ENCODE measurements at regions not wholly inside any gene's neighbourhood (a gene's known extent, or its start where the extent isn't known, plus 50 kb on each side); places are given as distances from the start of the nearest gene placed in this dataset.

- ATAC-seq, result no peak
- Histone ChIP-seq H3K4me3 (replicated peaks in 1 of 2; ENCODE audit: low read depth in 1 of 2, low read length in 2 of 2) (no peak overlapping the region), H3K9ac (ENCODE audit: low read length) (no peak overlapping the region), H3K27ac (ENCODE audit: low read depth, low read length) (no peak overlapping the region), H3K4me2 (ENCODE audit: low read length) (no peak overlapping the region), H3K27me3 (ENCODE audit: insufficient read depth, low read length) (no peaks in the 10 kb centered on the region), H3K79me2 (ENCODE audit: insufficient read depth, low read length) (no peaks in the 10 kb centered on the region), H3K36me3 (ENCODE audit: control insufficient read depth in 1 of 2, insufficient read depth in 2 of 2, low read length in 2 of 2) (no peaks in the 10 kb centered on the region), H3K9me2 (ENCODE audit: insufficient read depth) (no peaks in the 10 kb centered on the region), H3K9me3 (ENCODE audit: control insufficient read depth in 1 of 2, insufficient read depth in 1 of 2, low read depth in 1 of 2, low read length in 2 of 2) (no peaks in the 10 kb centered on the region), H3K4me1 (ENCODE audit: control insufficient read depth in 1 of 2, insufficient read depth in 2 of 2, low read length in 2 of 2) (no peaks in the 10 kb centered on the region), H4K20me1 (ENCODE audit: insufficient read depth) (no peaks in the 10 kb centered on the region), H2AFZ (ENCODE audit: low read depth, low read length, poor library complexity, severe bottlenecking) (no peak overlapping the region)
- intact Hi-C loops (cut with micrococcal nuclease), result no loop called here
- CTCF ChIA-PET, result no interaction called here
- RAD21 ChIA-PET (ENCODE audit: low non-redundant PET in 1 of 2, low total read pairs in 2 of 2, uncharacterized antibody in 2 of 2, unreplicated experiment in 2 of 2), result no interaction called here
- DNase-seq (ENCODE audit: low read depth, low spot score), result no peak
- POLR2A ChIA-PET, result no interaction called here
- BruUV-seq (replicated peaks), result no TSS peak
- no peak for TF ChIP-seq CBX3 (IDR thresholded peaks at IDR 0.05; ENCODE audit: low read depth)
- TF ChIP-seq POLR2AphosphoS5 (IDR thresholded peaks at IDR 0.05; ENCODE audit: low read depth, low read length), result no peak
- no peak for TF ChIP-seq EZH2phosphoT487 (IDR thresholded peaks at IDR 0.05; ENCODE audit: borderline replicate concordance)
- TF ChIP-seq ZNF274 (IDR thresholded peaks at IDR 0.05; ENCODE audit: low read depth, low read length), result no peak
- TF ChIP-seq ELF1 (IDR thresholded peaks at IDR 0.05; ENCODE audit: borderline replicate concordance, low read depth), result no peak
- TF ChIP-seq SRF (IDR thresholded peaks at IDR 0.05; ENCODE audit: low read depth), result no peak
- no peak for TF ChIP-seq FOSL1 (IDR thresholded peaks at IDR 0.05; ENCODE audit: low read depth)
- no peak for TF ChIP-seq ZFX (IDR thresholded peaks at IDR 0.05)
- TF ChIP-seq, protein P1, sequence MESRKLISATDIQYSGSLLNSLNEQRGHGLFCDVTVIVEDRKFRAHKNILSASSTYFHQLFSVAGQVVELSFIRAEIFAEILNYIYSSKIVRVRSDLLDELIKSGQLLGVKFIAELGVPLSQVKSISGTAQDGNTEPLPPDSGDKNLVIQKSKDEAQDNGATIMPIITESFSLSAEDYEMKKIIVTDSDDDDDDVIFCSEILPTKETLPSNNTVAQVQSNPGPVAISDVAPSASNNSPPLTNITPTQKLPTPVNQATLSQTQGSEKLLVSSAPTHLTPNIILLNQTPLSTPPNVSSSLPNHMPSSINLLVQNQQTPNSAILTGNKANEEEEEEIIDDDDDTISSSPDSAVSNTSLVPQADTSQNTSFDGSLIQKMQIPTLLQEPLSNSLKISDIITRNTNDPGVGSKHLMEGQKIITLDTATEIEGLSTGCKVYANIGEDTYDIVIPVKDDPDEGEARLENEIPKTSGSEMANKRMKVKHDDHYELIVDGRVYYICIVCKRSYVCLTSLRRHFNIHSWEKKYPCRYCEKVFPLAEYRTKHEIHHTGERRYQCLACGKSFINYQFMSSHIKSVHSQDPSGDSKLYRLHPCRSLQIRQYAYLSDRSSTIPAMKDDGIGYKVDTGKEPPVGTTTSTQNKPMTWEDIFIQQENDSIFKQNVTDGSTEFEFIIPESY (IDR thresholded peaks at IDR 0.05; ENCODE audit: extremely low read depth, insufficient replicate concordance, low read length), result no peak
- TF ChIP-seq, protein P2, sequence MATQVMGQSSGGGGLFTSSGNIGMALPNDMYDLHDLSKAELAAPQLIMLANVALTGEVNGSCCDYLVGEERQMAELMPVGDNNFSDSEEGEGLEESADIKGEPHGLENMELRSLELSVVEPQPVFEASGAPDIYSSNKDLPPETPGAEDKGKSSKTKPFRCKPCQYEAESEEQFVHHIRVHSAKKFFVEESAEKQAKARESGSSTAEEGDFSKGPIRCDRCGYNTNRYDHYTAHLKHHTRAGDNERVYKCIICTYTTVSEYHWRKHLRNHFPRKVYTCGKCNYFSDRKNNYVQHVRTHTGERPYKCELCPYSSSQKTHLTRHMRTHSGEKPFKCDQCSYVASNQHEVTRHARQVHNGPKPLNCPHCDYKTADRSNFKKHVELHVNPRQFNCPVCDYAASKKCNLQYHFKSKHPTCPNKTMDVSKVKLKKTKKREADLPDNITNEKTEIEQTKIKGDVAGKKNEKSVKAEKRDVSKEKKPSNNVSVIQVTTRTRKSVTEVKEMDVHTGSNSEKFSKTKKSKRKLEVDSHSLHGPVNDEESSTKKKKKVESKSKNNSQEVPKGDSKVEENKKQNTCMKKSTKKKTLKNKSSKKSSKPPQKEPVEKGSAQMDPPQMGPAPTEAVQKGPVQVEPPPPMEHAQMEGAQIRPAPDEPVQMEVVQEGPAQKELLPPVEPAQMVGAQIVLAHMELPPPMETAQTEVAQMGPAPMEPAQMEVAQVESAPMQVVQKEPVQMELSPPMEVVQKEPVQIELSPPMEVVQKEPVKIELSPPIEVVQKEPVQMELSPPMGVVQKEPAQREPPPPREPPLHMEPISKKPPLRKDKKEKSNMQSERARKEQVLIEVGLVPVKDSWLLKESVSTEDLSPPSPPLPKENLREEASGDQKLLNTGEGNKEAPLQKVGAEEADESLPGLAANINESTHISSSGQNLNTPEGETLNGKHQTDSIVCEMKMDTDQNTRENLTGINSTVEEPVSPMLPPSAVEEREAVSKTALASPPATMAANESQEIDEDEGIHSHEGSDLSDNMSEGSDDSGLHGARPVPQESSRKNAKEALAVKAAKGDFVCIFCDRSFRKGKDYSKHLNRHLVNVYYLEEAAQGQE (IDR thresholded peaks at IDR 0.05; ENCODE audit: low read depth), result no peak
- TF ChIP-seq EGR1 (IDR thresholded peaks at IDR 0.05; ENCODE audit: low read depth), result no peak
- no peak for TF ChIP-seq TCF7L2 (IDR thresholded peaks at IDR 0.05; ENCODE audit: borderline replicate concordance, extremely low read depth, insufficient read depth, insufficient read length)
- TF ChIP-seq SP1 (IDR thresholded peaks at IDR 0.05; ENCODE audit: low read depth), result no peak
These were observed 144.1 kb upstream of the DPH6 start for GRCh38 chr15:35690089-35690488.

Data from HCT116 (cell line).